CD8-positive, alpha-beta memory T cell (primary cell): ENCODE measurements at regions not wholly inside any gene's neighbourhood (a gene's known extent, or its start where the extent isn't known, plus 50 kb on each side); places are given as distances from the start of the nearest gene placed in this dataset.

Experiments used
- CTCF ChIA-PET: fragments of 350-600 bp; sonication (Branson Sonifier 250); formaldehyde crosslinking; loops from one replicate; lab custom pipeline; 2021; ENCODE audit warnings: antibody characterized with exemption; lab: Charles Lee
- POLR2A ChIA-PET: fragments of 350-600 bp; sonication (Branson Sonifier 250); formaldehyde crosslinking; loops from one replicate; lab custom pipeline; 2021; ENCODE audit warnings: antibody characterized with exemption; lab: Charles Lee
- DNase-seq, 5 donors: peaks; one replicate each; pipeline versions ENCODE4 v3.0.0 to v3.0.0-alpha.2; 2020 to 2022; ENCODE audit warnings: mixed read lengths in 1 of 5
- H3K27ac ChIP-seq: one replicate; pipeline ENCODE4 v1.7.0; 2013; ENCODE audit warnings: low read depth, mild to moderate bottlenecking, low read length, moderate library complexity
- H3K27me3 ChIP-seq: 2 replicates; pipeline ENCODE4 v1.7.0; 2013; ENCODE audit warnings: low read length, mild to moderate bottlenecking; ENCODE audit not compliant: insufficient read depth, poor library complexity, severe bottlenecking
- H3K36me3 ChIP-seq: 2 replicates; pipeline ENCODE4 v1.7.0; 2013; ENCODE audit warnings: mild to moderate bottlenecking, low read length, moderate library complexity; ENCODE audit not compliant: insufficient read depth
- H3K4me1 ChIP-seq: 2 replicates; pipeline ENCODE4 v1.7.0; 2013; ENCODE audit warnings: mild to moderate bottlenecking, low read length, moderate library complexity; ENCODE audit not compliant: insufficient read depth
- H3K4me3 ChIP-seq: 2 replicates; pipeline ENCODE4 v1.7.0; 2013; ENCODE audit warnings: mild to moderate bottlenecking, low read length
- H3K9me3 ChIP-seq: 2 replicates; pipeline ENCODE4 v1.7.0; 2013; ENCODE audit warnings: mild to moderate bottlenecking, low read length
- H3K27ac Mint-ChIP-seq, 8 donors: one replicate each; pipeline ENCODE4 v1.8.0; 2020 to 2021; ENCODE audit warnings: mixed read lengths in 8 of 8, mild to moderate bottlenecking in 6 of 8, inconsistent platforms in 3 of 8, moderate library complexity in 3 of 8
- H3K27me3 Mint-ChIP-seq, 2 donors: one replicate each; pipeline ENCODE4 v1.8.0; 2020 to 2021; ENCODE audit warnings: mixed read lengths in 2 of 2, mild to moderate bottlenecking in 1 of 2, moderate library complexity in 1 of 2
- H3K36me3 Mint-ChIP-seq, 3 donors: one replicate each; pipeline ENCODE4 v1.8.0; 2020 to 2021; ENCODE audit warnings: mixed read lengths in 3 of 3, inconsistent platforms in 1 of 3, mild to moderate bottlenecking in 1 of 3
- H3K4me1 Mint-ChIP-seq, 3 donors: one replicate each; pipeline ENCODE4 v1.8.0; 2020 to 2021; ENCODE audit warnings: mixed read lengths in 3 of 3, inconsistent platforms in 1 of 3, mild to moderate bottlenecking in 1 of 3
- H3K4me3 Mint-ChIP-seq, 7 donors: one replicate each; pipeline ENCODE4 v1.8.0; 2020 to 2021; ENCODE audit warnings: mixed read lengths in 7 of 7, mild to moderate bottlenecking in 6 of 7, moderate library complexity in 4 of 7, inconsistent platforms in 2 of 7
- H3K9me3 Mint-ChIP-seq, 5 donors: one replicate each; pipeline ENCODE4 v1.8.0; 2020 to 2022; ENCODE audit warnings: mixed read lengths in 5 of 5, mild to moderate bottlenecking in 3 of 5, moderate library complexity in 2 of 5, inconsistent platforms in 1 of 5

DNA sequence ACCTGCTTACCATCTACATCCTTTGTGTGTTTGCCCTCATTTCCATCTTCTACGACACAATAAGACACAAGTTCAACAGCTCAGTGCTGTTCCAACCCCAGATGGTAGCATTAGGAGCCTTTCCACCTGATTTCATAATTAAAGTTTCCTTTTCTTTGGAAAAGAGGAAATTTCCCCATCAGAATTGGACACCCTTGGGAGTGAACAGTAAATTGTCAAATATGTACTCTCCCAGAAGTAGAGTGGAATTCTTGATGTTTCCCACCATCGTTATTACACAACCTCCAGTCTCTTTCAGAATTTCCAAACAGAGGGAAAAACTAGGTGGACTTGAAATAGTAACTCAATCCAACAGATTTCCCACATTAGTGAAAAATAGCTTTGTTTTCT is 337.6 kb upstream of the OR4E1 start:
- DNase-seq: no peak
- CTCF ChIA-PET: interaction anchor here (1.6 kb wide), 1 partner anchor 9 kb away, joined by 3 read pairs; no protein-coding TSS in a partner anchor
- Histone ChIP-seq H3K27me3 (no peaks in the 10 kb centered on the region), H3K27ac (no peak overlapping the region), H3K36me3 (no peaks in the 10 kb centered on the region), H3K4me3 (no peak overlapping the region), H3K9me3 (no peaks in the 10 kb centered on the region), H3K4me1 (peaks cover 8% of the 10 kb centered on the region)
- POLR2A ChIA-PET: no interaction called here
- H3K9me3 Mint-ChIP-seq: no peaks in the 10 kb centered on the region
- no peak overlapping the region for H3K4me3 Mint-ChIP-seq
- H3K4me1 Mint-ChIP-seq: peaks cover 7 to 11% (median 7%) of the 10 kb centered on the region in 3 donors
- H3K27me3 Mint-ChIP-seq: peaks cover 0 to 2% of the 10 kb centered on the region in 2 donors
- peaks cover 0 to 2% (median 0%) of the 10 kb centered on the region in 3 donors for H3K36me3 Mint-ChIP-seq
- no peak overlapping the region for H3K27ac Mint-ChIP-seq

DNA sequence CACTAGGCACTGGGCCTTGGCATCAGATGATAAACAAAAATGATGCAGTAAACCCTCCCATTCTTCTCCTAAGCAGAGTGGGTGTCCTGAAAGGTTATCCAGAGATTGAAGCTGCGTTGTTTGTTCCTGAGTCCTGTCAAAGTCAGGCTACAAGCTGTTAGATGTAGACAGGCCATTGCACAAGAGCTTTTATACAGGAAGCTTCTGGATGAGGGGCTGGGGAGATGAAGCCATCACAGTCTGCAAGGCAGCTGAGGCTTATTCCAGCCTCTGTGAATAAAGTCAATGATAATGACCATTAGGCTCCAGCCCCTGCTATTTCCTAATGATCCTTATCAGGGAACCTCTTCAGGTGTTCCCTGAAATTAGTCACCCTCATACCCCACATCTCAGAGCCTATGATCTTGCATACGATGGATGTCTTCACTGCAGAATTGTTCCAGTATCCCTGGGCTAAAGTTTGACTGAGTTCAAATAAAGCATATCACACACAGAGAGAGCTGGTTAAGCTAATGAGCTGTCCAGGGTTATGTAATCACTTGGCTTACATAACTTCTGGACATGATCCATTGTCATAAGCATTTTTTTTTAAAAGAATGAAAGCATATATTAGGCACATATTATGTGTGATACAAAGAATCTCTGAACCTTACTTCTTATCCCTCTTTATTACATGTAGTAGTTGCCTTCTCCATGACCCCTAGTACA is 337.1 kb upstream of the OR4E1 start:
- H3K27ac ChIP-seq: no peak overlapping the region
- no peak for DNase-seq
- peaks cover 8% of the 10 kb centered on the region for H3K4me1 ChIP-seq
- H3K36me3 ChIP-seq: no peaks in the 10 kb centered on the region
- no peaks in the 10 kb centered on the region for H3K9me3 Mint-ChIP-seq
- POLR2A ChIA-PET: no interaction called here
- peaks cover 0 to 2% of the 10 kb centered on the region in 2 donors for H3K27me3 Mint-ChIP-seq
- peaks cover 0 to 2% (median 0%) of the 10 kb centered on the region in 3 donors for H3K36me3 Mint-ChIP-seq
- CTCF ChIA-PET: interaction anchor here (1.6 kb wide), 1 partner anchor 9 kb away, joined by 3 read pairs; no protein-coding TSS in a partner anchor
- no peak overlapping the region for H3K4me3 ChIP-seq
- no peaks in the 10 kb centered on the region for H3K9me3 ChIP-seq
- no peak overlapping the region for H3K4me3 Mint-ChIP-seq
- peaks cover 7 to 11% (median 7%) of the 10 kb centered on the region in 3 donors for H3K4me1 Mint-ChIP-seq
- no peak overlapping the region for H3K27ac Mint-ChIP-seq
- H3K27me3 ChIP-seq: no peaks in the 10 kb centered on the region

DNA sequence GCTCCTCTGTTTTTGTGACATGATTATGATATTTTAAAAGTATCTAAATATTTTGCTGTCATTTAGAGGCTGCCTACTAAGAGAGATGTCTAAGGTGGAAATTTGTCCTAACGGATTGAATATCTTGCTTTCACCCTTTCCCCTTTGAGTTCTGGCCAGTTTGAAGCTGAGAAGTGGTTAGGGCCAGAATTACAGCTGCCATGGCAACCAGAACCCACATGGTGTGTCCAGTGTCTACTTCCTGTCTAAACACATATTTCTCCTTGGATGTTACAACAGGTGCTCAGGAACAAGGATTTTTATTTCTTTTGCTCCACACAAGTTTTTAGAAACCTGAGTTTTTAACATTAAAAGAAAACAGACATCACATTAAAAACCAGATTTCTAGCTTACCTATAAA is 335.1 kb upstream of the OR4E1 start:
- Histone ChIP-seq H3K27ac (no peak overlapping the region), H3K9me3 (no peaks in the 10 kb centered on the region), H3K4me3 (no peak overlapping the region), H3K36me3 (no peaks in the 10 kb centered on the region), H3K27me3 (no peaks in the 10 kb centered on the region), H3K4me1 (peaks cover 8% of the 10 kb centered on the region)
- no peak overlapping the region for H3K27ac Mint-ChIP-seq
- H3K27me3 Mint-ChIP-seq: peaks cover 0 to 2% of the 10 kb centered on the region in 2 donors
- ChIA-PET POLR2A (no interaction called here), CTCF (interaction anchor here (1.2 kb wide), 1 partner anchor 38 kb away, joined by 4 read pairs; no protein-coding TSS in a partner anchor)
- H3K36me3 Mint-ChIP-seq: peaks cover 0 to 2% (median 0%) of the 10 kb centered on the region in 3 donors
- H3K4me1 Mint-ChIP-seq: peaks cover 7 to 11% (median 7%) of the 10 kb centered on the region in 3 donors
- no peak for DNase-seq
- H3K4me3 Mint-ChIP-seq: no peak overlapping the region
- H3K9me3 Mint-ChIP-seq: no peaks in the 10 kb centered on the region

DNA sequence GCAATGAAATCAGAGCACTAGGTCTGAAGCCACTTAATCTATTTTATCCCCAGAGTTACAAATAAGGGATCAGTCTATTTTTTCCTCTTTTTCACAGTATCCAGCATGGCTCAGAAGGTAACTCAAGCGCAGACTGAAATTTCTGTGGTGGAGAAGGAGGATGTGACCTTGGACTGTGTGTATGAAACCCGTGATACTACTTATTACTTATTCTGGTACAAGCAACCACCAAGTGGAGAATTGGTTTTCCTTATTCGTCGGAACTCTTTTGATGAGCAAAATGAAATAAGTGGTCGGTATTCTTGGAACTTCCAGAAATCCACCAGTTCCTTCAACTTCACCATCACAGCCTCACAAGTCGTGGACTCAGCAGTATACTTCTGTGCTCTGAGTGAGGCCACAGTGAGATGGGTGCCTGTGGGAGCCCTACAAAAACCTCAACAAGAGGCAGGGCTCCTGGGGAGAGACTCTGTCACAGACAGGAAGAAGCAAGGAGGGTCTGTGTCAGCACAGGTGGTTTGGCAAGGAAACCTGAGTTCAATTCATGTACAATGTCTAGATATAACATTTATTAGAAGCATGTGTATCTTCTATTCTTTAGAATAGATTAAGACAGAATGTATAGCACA is 334.3 kb upstream of the OR4E1 start:
- Mint-ChIP-seq H3K9me3 (no peaks in the 10 kb centered on the region), H3K27ac (peak overlapping the region in 7 of 8 donors; percentile 76 to 93 (median 84)), H3K4me1 (peaks cover 10 to 16% (median 12%) of the 10 kb centered on the region in 3 donors), H3K4me3 (peak overlapping the region; percentile 78 to 86 (median 82)), H3K36me3 (peaks cover 0 to 2% (median 0%) of the 10 kb centered on the region in 3 donors), H3K27me3 (peaks cover 0 to 2% of the 10 kb centered on the region in 2 donors)
- no peak overlapping the region for H3K27ac ChIP-seq
- H3K4me3 ChIP-seq: peak overlapping the region; percentile 22
- ChIA-PET POLR2A (no interaction called here), CTCF (interaction anchor here (0.8 kb wide), 1 partner anchor 11 kb away, joined by 3 read pairs; no protein-coding TSS in a partner anchor)
- H3K9me3 ChIP-seq: no peaks in the 10 kb centered on the region
- peaks cover 8% of the 10 kb centered on the region for H3K4me1 ChIP-seq
- H3K36me3 ChIP-seq: no peaks in the 10 kb centered on the region
- peak in 1 of 5 donors; percentile 20 for DNase-seq
- no peaks in the 10 kb centered on the region for H3K27me3 ChIP-seq

DNA sequence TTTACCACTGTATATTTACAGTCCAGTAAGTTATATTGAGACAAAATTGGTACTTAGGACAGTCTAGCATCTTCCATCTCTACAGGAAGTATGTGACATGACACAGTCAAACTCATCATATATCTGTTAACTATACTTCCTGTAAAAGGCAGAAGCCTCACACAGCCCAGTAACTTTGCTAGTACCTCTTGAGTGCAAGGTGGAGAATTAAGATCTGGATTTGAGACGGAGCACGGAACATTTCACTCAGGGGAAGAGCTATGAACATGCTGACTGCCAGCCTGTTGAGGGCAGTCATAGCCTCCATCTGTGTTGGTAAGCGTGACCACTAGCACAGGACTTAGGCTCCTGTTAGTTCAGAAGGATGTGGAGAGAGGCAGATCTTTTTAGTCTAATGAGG is 333.7 kb upstream of the OR4E1 start:
- H3K27ac ChIP-seq: no peak overlapping the region
- peak overlapping the region; percentile 22 for H3K4me3 ChIP-seq
- Mint-ChIP-seq H3K4me3 (peak overlapping the region; percentile 78 to 86 (median 82)), H3K27ac (peak overlapping the region; percentile 76 to 93 (median 83)), H3K27me3 (peaks cover 0 to 2% of the 10 kb centered on the region in 2 donors), H3K4me1 (peaks cover 13 to 19% (median 17%) of the 10 kb centered on the region in 3 donors), H3K36me3 (peaks cover 0 to 2% (median 0%) of the 10 kb centered on the region in 3 donors), H3K9me3 (no peaks in the 10 kb centered on the region)
- H3K36me3 ChIP-seq: no peaks in the 10 kb centered on the region
- peaks cover 8% of the 10 kb centered on the region for H3K4me1 ChIP-seq
- no peaks in the 10 kb centered on the region for H3K27me3 ChIP-seq
- ChIA-PET CTCF (interaction anchor here (0.8 kb wide), 1 partner anchor 10 kb away, joined by 3 read pairs; no protein-coding TSS in a partner anchor), POLR2A (no interaction called here)
- no peaks in the 10 kb centered on the region for H3K9me3 ChIP-seq
- no peak for DNase-seq

DNA sequence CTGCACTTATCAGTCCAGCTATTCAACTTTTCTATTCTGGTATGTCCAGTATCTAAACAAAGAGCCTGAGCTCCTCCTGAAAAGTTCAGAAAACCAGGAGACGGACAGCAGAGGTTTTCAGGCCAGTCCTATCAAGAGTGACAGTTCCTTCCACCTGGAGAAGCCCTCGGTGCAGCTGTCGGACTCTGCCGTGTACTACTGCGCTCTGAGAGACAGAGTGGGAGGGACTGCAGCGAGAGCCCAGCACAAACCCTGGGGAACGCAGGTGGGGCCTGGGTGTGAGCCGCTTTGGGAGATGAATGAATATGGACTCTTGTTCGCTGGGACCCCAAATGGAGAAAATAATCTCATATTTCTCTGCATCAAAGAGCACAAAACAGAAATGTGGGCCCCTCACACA is 329.8 kb upstream of the OR4E1 start:
- Mint-ChIP-seq H3K27ac (peak overlapping the region; percentile 63 to 96 (median 84)), H3K4me1 (peaks cover 15 to 21% (median 20%) of the 10 kb centered on the region in 3 donors), H3K9me3 (no peaks in the 10 kb centered on the region), H3K4me3 (peak overlapping the region; percentile 59 to 77 (median 72)), H3K36me3 (peaks cover 0 to 2% (median 0%) of the 10 kb centered on the region in 3 donors), H3K27me3 (no peaks in the 10 kb centered on the region)
- no peaks in the 10 kb centered on the region for H3K27me3 ChIP-seq
- H3K27ac ChIP-seq: no peak overlapping the region
- POLR2A ChIA-PET: no interaction called here
- H3K9me3 ChIP-seq: no peaks in the 10 kb centered on the region
- H3K4me3 ChIP-seq: peak overlapping the region; percentile 46
- DNase-seq: peak in 1 of 5 donors; percentile 33
- no peaks in the 10 kb centered on the region for H3K36me3 ChIP-seq
- peaks cover 8% of the 10 kb centered on the region for H3K4me1 ChIP-seq
- CTCF ChIA-PET: interaction anchor here (0.7 to 1.6 kb wide), 9 partner anchors 10 to 567 kb away, joined by 3 to 6 read pairs (median 3); no protein-coding TSS in a partner anchor

DNA sequence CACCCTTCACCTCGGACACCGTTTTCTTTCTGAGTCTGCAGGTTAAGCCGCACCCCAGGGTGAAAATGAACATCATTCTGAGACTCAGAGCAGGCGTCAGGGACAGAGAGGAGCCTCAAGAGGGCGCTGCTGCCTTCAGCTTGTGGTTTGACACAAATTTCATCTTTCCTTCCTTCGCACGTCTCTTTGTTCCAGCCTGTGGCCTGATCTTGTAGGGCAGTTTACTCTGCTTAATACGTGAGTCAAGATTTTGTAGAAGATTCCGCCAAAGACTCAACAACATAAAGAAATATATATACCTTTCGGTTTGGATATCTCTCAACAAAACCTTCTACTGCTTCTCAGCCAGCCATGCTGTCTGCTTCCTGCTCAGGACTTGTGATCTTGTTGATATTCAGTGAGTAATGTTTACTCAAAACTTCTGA is 329.3 kb upstream of the OR4E1 start:
- H3K4me1 ChIP-seq: peaks cover 6% of the 10 kb centered on the region
- Mint-ChIP-seq H3K36me3 (peaks cover 0 to 2% (median 0%) of the 10 kb centered on the region in 3 donors), H3K4me3 (peak overlapping the region; percentile 59 to 77 (median 72)), H3K4me1 (peaks cover 15 to 21% (median 20%) of the 10 kb centered on the region in 3 donors), H3K27me3 (no peaks in the 10 kb centered on the region), H3K9me3 (no peaks in the 10 kb centered on the region), H3K27ac (peak overlapping the region; percentile 14 to 96 (median 80))
- POLR2A ChIA-PET: no interaction called here
- peak overlapping the region; percentile 46 for H3K4me3 ChIP-seq
- no peaks in the 10 kb centered on the region for H3K36me3 ChIP-seq
- DNase-seq: peak; percentile 28 to 74 (median 58)
- no peaks in the 10 kb centered on the region for H3K9me3 ChIP-seq
- no peaks in the 10 kb centered on the region for H3K27me3 ChIP-seq
- no peak overlapping the region for H3K27ac ChIP-seq
- CTCF ChIA-PET: interaction anchor here (0.7 to 1.6 kb wide), 9 partner anchors 9 to 568 kb away, joined by 3 to 6 read pairs (median 3); no protein-coding TSS in a partner anchor
